Kidney (tissue), 13 donors: ENCODE measurements at regions not wholly inside any gene's neighbourhood (a gene's known extent, or its start where the extent isn't known, plus 50 kb on each side); places are given as distances from the start of the nearest gene placed in this dataset.
"Not testable (repeated sequence)": the region's sequence is repeated elsewhere in the genome, so short reads cannot be mapped to it uniquely, and the experiment has no call there.

ENCODE experiments used
- DNase-seq, 5 donors: peaks; one replicate each; pipeline ENCODE4 v3.0.0-alpha.2; 2013 to 2020
- FAIRE-seq: peaks from 2 replicates; lab custom pipeline; 2012; peaks lifted over from hg19 to GRCh38; lab: Jason Lieb, UNC
- H3K27ac ChIP-seq, 2 donors: one replicate each; pipeline ENCODE4 v1.7.0; 2013; ENCODE audit warnings: low read depth in 2 of 2, low read length in 2 of 2, inconsistent platforms in 1 of 2
- H3K27me3 ChIP-seq: one replicate; pipeline ENCODE4 v1.7.1; 2013; ENCODE audit warnings: low read length, inconsistent platforms; ENCODE audit not compliant: control insufficient read depth, insufficient read depth
- H3K36me3 ChIP-seq, 3 donors: one replicate each; pipeline versions ENCODE4 v1.7.0 to v1.7.1; 2013; ENCODE audit warnings: low read length in 3 of 3, control low read depth in 1 of 3, inconsistent platforms in 1 of 3; ENCODE audit not compliant: insufficient read depth in 3 of 3, control insufficient read depth in 2 of 3
- H3K4me1 ChIP-seq, 3 donors: one replicate each; pipeline versions ENCODE4 v1.7.0 to v1.7.1; 2013; ENCODE audit warnings: low read length in 3 of 3, inconsistent platforms in 1 of 3, low read depth in 1 of 3; ENCODE audit not compliant: control insufficient read depth in 2 of 3, insufficient read depth in 2 of 3
- H3K4me3 ChIP-seq, 3 donors: one replicate each; pipeline versions ENCODE4 v1.7.0 to v1.8.1; 2013; ENCODE audit warnings: low read length in 3 of 3, control low read depth in 1 of 3, inconsistent platforms in 1 of 3
- H3K9ac ChIP-seq, 3 donors: one replicate each; pipeline versions ENCODE4 v1.7.0 to v1.7.1; 2013; ENCODE audit warnings: low read length in 3 of 3, control low read depth in 1 of 3, inconsistent platforms in 1 of 3
- H3K9me3 ChIP-seq, 3 donors: one replicate each; pipeline versions ENCODE4 v1.7.0 to v1.7.1; 2013; ENCODE audit warnings: low read length in 3 of 3, control low read depth in 1 of 3, inconsistent platforms in 1 of 3; ENCODE audit not compliant: control insufficient read depth in 2 of 3, insufficient read depth in 1 of 3
- intact Hi-C: fragments of 100-400 bp; cut with DNase I; formaldehyde crosslinking; loops from one replicate; pipeline ENCODE4 v1.11.1; 2022
- TF ChIP-seq, protein P1 (sequence below): IDR thresholded peaks from 3 replicates; pipeline ENCODE4 v1.5.1; 2012; ENCODE audit warnings: mild to moderate bottlenecking, moderate library complexity, borderline replicate concordance; ENCODE audit not compliant: insufficient read depth; ENCODE audit errors: extremely low read depth
- donor health status: control.
- donor health status: control.
- donor health status: control.
- donor health status: control.
- donor health status: control.
- donor health status: DM: yes; HTN: yes; CAD: no.
- donor health status: Normal renal cell carcinoma (clear cell type).

- Histone ChIP-seq H3K9ac (no peak overlapping the region), H3K9me3 (no peaks in the 10 kb centered on the region), H3K4me1 (no peaks in the 10 kb centered on the region), H3K36me3 (no peaks in the 10 kb centered on the region), H3K27ac (no peak overlapping the region), H3K27me3 (no peaks in the 10 kb centered on the region), H3K4me3 (no peak overlapping the region)
- no peak for DNase-seq
- FAIRE-seq, result no peak
- TF ChIP-seq, protein P1, sequence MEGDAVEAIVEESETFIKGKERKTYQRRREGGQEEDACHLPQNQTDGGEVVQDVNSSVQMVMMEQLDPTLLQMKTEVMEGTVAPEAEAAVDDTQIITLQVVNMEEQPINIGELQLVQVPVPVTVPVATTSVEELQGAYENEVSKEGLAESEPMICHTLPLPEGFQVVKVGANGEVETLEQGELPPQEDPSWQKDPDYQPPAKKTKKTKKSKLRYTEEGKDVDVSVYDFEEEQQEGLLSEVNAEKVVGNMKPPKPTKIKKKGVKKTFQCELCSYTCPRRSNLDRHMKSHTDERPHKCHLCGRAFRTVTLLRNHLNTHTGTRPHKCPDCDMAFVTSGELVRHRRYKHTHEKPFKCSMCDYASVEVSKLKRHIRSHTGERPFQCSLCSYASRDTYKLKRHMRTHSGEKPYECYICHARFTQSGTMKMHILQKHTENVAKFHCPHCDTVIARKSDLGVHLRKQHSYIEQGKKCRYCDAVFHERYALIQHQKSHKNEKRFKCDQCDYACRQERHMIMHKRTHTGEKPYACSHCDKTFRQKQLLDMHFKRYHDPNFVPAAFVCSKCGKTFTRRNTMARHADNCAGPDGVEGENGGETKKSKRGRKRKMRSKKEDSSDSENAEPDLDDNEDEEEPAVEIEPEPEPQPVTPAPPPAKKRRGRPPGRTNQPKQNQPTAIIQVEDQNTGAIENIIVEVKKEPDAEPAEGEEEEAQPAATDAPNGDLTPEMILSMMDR, result no peak
- intact Hi-C loops, result no loop called here
Observed at GRCh38 chr14:45939572-45939971, 686.6 kb upstream of the MIS18BP1 start.

- H3K4me1 ChIP-seq, H3K9me3 ChIP-seq, intact Hi-C loops, H3K27ac ChIP-seq, FAIRE-seq, H3K9ac ChIP-seq, DNase-seq, H3K27me3 ChIP-seq, H3K4me3 ChIP-seq, H3K36me3 ChIP-seq: not testable (repeated sequence)
Observed at GRCh38 chr14:45919995-45920394, 667.0 kb upstream of the MIS18BP1 start.

- DNase-seq (peak in 2 of 5 donors; percentile 35 to 77), FAIRE-seq (no peak)
- TF ChIP-seq, protein P1, result no peak
- Histone ChIP-seq H3K27ac (no peak overlapping the region), H3K4me3 (no peak overlapping the region), H3K9ac (no peak overlapping the region), H3K9me3 (peaks cover 0 to 4% (median 2%) of the 10 kb centered on the region in 3 donors), H3K4me1 (no peaks in the 10 kb centered on the region), H3K36me3 (no peaks in the 10 kb centered on the region), H3K27me3 (no peaks in the 10 kb centered on the region)
- intact Hi-C loops, result no loop called here
Observed at GRCh38 chr14:45916340-45916953, 663.4 kb upstream of the MIS18BP1 start.

DNA sequence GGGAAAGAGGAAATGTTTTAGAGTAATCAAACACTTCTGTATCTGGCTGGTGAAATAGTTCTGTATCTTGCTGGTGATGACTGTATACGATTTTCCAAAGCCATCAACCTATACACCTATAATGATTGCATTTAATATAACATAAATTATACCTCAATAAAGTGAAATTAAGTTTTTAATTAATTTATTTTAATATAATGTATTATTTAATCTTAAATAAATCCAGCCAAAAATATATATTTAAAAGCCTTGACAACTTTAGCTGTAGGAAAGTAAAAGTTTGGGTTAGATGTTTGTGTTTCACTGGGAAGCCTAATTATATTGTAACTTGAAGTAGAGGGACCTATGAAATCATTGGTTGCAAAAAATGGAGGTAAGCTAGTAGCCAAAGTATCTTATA lies 654.8 kb upstream of the MIS18BP1 start:
- H3K4me1 ChIP-seq, result no peaks in the 10 kb centered on the region
- intact Hi-C loops, result no loop called here
- H3K9ac ChIP-seq, result no peak overlapping the region
- no peak overlapping the region for H3K4me3 ChIP-seq
- peak; percentile 64 for FAIRE-seq
- H3K36me3 ChIP-seq, result no peaks in the 10 kb centered on the region
- DNase-seq, result no peak
- TF ChIP-seq, protein P1, result no peak
- peaks cover 0 to 5% (median 0%) of the 10 kb centered on the region in 3 donors for H3K9me3 ChIP-seq
- no peaks in the 10 kb centered on the region for H3K27me3 ChIP-seq
- no peak overlapping the region for H3K27ac ChIP-seq
